GM19395 (cell line): ENCODE measurements at regions not wholly inside any gene's neighbourhood (a gene's known extent, or its start where the extent isn't known, plus 50 kb on each side); places are given as distances from the start of the nearest gene placed in this dataset.

Experiments used
- ATAC-seq: cut with Tn5 transposase; IDR thresholded peaks from one replicate; pipeline ENCODE4 v1.9.1; 2021; ENCODE audit warnings: mild to moderate bottlenecking, moderate library complexity; ENCODE audit not compliant: unreplicated experiment

DNA sequence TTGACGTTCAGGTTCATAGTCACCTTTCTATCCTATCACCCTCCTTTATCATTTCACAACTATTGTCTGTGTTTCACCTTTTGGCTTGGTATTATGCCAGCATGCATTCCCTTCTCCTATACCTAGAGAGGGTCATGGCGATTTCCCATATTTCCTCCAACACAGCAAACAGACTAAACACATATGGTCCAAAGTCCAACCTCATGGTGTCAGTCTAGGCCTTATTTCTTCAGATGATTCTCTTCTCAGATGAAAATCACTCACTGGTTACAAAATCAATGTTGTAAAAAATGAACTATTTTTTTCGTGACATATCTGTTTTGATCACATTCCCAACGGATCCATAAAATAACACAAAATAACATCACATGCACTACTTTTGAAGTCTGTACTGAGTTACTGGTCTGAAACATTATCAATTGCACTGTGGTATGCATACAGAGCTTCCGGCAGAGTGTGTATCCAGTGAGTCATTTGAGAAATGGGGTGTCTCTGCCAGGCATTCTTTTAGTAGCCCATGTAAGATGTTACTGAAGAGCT is 204.8 kb upstream of the GALNT5 start:
- ATAC-seq: no peak

DNA sequence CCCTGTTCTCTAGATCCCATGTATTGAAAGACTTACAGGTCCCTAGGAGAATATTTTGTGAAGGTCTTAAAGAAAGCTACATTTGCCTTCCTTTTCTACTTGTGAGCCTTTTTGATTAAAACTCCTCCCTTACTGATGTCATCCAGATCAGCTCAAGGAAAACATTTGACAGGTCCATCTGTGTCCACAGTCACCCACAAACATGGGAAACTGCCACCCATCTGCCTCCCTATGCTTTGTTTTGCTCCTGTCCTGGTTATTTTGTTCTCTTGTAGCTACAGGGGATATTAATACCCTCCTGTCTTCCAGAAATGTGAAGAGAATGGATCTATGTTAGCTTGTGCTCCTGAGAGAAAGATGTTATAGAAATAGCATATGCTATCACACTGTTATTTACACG is 203.6 kb upstream of the GALNT5 start:
- no peak for ATAC-seq

DNA sequence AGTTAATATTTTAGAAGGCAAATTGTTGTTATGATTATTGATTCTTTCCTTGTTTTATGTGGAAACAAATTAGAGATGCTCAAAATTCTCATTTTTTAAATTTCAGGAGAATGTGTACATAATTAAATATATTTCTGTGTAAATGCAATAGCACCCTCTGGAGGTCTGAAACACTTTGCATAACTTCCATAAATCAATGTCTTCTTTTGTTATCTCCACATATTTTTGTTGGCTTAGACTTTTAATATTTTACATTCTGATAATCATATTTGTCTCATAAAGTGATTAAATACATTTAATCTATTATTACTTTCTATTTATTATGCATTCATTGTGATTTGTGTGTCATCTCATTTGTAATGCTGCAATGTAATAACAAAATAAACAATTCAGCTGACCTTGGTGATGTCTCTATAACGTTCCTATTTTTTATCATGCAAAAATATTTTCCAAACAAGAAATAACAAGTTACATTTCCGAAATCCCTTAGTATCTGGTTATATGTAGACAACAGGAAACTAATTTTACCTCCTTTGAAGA is 201.8 kb upstream of the GALNT5 start:
- no peak for ATAC-seq

DNA sequence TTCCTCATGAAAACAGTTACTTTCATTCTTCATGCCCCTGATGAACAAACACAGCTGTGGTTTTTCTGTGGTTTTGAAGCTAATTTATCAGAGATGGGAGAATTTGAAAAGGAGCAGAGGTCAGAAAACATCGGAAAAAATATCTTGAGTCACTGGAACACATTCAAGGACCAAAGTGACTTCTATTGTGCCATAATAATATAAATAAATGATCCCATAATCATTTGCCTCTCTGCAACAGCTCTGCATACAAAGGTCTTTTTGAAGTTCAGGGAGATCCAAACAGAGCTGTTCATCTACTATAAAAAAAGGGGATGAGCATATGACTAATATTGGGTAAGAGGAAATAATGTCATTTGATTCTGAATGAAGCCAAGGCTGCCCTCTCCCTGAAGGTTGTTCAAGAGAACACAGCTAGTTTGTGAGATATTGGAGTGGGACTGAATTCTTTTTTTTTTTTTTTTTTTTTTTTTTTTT is 201.3 kb upstream of the GALNT5 start:
- no peak for ATAC-seq

DNA sequence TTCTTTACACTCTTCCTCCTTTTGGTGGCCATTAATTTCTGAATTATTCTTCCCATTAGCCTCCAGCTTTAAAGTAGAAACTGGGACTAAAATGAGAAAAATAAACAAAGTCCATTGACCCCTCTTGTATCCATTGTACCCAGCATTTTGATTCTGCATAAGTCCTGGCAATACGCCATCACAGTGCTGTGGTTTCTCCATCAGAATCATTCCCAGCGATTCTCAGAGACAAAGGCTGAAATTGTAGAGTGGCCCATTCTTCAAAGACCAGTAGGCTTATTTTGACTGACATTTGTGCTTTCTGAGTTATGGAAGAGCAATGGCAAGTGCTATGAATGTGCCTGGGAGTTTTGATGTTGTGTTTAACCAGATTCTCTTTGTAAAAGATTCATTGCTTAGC is 199.3 kb upstream of the GALNT5 start:
- no peak for ATAC-seq

DNA sequence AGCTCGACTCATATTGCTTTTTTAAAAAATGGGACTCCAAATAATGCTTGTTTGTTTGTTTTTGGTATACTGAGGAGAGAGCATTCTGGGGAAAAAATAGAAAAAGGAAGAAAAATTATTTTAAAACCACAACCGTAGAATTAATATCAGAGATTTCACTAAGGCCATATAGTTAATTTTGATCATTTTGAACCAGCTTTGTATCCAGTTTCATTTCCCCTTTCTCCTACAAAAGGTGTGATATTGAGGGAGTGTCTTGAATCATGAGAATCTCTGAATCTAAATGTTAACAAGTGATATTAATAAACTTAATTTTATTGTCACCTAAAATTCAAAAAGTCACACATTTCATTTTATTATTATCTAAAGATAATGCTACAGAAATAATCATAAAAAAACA is 198.5 kb upstream of the GALNT5 start:
- no peak for ATAC-seq

DNA sequence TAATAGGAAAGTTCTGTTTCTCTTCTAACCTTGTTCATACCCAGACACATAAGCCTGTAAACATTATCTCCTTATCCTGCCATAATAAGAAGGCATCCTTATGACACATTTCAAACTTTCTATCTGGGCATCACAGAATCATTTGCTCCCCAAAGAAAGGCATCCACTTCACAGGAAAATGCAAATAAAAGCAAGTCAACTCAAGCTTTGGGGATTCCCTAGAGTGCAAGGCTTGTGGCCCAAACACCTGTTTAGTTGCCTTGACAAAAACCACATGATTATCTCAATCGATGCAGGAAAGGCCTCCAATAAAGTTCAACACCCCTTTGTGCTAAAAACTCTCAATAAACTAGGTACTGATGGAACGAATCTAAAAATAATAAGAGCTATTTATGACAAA is 195.7 kb upstream of the GALNT5 start:
- peak; percentile 92 for ATAC-seq

DNA sequence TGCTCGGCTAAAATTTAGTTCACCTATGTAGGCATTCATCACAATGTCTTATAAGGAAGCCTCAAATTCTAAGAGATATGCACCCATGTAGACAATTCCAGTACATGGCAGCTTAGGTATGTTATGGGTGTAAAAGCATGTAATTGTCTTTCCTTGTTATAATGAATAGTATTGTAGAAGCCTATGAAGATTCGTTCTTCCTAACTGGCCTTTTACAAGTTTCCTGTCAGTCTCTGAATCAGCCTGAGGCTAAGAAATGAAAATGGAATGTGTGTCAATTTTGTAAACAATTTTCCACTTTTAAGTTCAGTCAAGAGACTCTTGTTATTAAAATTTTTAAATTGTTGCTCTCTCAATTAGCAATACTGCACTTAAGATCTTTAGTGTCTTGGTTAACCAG is 189.9 kb upstream of the GALNT5 start:
- ATAC-seq: no peak

DNA sequence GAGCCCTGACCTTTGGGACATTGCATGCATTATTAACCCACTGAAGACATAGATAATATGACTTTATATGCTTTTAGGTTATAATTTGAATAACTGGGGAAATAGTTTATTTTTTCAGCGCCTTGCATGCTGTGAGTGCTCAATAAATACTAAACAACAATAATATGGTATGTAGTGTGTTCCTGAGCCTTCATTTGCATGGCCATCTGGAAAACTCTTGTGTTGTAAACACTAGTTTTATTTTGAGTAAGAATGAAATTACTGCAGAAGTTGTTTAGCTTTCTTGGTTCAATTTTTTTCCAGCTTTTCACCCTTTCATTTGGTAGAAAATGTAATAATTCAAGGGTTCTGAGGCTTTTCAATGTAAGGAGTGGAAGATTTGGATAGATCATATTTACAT is 189.3 kb upstream of the GALNT5 start:
- ATAC-seq: no peak

DNA sequence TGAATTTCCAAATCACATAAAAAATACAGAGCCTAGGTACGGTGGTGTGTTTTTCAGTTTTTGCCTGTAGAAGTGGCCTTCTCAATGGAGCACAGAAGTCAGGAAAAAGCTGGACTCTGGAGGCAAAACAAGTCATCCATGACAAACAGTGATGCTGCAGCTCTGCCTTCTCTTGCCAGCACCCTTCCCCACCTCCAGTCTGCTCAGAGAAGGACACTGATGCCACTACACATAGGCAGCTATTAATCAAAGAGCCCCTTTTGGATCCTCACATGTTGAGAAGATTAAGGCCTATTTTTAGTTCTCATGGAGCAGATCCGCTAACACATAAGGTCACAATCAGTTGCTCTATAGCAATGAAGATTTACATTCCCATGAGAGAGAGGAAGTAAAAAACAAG is 181.6 kb upstream of the GALNT5 start:
- no peak for ATAC-seq

DNA sequence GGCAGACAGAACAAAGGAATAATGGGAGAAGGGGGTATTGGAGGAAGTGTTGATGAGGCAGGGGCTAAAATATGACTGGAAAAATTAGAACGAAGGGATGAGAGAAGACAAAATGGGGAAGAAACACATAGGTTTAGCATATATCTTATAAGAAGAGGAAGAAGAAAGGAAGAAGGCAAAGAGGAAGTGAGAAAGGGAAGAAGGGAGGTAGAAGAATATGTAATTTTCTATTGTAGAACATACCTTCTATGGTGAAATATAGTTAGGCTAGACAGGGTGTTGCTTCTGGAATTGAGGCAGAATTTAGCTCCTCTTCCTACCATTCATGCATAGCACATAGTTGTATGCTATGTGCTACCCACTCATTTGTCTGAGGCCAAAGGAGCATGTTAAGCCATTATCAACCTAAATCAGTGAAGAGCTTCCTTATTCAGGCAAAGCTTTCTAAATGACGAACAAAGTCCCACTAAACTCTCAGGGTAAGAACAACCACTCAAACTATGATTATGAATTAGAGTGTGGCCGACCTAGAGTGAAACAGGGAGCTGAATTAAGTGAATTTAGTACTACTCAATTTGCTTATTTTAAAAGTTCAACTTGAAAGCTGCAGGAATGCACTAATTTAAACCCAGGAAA is 180.9 kb upstream of the GALNT5 start:
- no peak for ATAC-seq

DNA sequence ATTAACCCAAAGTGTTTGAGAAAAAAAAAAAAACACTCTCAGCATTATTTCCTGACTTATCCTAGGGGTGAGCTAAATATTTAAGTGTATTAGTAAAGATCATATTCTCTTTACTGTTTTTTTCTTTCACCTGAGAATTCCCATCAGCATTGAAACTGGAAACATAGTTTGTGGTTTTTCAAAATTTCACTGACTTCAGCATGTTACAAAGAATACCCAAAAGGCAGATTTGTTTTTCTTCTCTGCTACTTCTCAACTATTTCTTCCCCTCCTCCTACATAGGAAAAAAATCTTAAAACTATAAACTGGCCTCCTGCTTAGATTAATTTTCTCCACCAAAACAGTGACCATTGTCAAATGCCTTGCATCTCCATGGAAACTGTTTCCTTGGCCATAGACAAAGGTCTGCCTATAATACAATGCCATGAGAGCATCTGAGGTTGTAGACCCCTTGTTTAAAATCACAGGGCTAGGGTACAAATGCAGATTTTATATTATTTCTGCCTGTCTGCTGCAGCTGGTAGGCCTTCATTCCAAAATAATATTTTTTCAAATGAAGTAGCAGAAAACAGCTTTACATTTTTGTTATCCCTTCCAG is 179.7 kb upstream of the GALNT5 start:
- no peak for ATAC-seq

DNA sequence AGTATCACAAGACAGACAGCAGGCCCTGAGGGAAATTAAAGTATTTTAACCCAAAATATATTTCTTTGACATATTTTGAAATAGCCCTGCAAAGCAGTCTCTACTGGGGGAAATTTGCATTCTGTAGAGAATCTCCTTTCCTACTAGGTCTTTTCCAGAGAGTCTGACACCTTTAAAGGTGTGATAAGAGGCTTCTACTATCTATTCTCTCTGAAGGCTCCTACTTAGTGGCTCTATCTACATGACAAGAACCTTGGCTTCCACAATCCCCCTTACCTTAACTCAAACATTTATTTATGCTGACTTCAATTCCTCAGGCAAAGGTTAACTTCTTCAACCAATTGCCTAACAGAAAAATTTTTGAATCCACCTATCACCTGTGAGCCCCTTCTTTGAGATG is 174.6 kb upstream of the GALNT5 start:
- ATAC-seq: no peak

DNA sequence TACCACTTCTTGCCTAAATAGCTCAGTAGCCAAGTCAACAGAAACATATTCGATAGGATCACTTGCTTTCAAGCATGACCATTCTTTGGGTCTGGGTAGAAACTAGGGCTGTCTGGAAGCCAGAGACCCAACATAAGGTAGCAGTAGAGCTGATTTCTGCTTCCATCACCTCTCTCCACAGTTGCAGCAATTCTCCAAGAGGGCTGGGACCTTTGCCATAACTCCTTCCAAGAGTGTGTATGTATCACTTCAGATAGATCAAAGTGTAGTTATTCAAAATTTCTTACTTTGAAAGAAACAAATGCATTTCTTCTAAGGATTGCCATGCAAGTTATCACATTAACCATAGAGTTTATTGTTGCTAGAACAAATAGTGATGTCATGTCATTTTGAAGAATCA is 172.0 kb upstream of the GALNT5 start:
- ATAC-seq: no peak

DNA sequence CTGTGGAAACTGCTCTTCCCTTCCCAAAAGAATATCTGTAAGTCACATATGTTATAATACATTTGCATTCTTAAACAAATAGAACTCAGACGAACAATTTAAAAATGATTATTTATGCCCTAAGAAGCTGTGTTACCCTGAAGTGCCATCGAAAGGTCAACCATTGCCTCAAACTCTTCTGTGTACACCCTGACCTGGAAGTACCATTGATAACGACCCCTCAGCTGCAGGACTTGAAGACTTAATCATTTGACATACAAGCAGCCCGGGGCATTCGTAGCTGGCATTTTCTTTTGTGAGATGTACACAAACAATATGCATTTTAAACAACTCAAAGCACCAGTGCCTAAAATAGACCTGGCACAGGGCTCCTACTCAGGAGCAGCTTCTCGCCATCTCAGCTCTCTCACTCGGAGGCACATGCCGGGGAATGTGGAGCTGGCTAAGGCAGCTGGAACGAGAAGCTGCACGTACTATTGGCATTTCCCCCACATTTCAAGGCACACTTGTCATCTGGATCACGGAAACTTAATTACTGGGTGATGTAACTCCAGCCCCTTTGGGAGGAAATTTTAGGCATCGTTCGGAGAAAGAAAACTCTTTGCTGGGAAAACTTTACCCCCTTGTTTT is 170.0 kb upstream of the GALNT5 start:
- ATAC-seq: no peak

DNA sequence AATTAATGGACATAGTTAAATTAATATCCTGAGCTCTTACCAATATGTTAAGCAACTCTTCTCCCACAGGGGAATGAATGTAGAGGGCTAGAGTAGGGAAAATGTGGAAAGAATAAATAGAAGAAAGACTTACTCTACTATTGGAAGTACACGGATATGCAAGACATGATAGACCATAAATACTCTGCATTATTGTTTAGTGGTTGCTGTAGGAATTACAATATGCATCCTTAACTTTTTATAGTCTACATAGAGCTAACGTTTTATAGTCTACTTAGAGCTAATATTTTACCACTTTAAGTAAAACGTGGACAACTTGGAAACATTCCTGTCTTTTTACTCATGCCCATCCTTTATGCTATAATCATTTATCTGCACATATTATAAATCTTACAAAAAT is 163.8 kb upstream of the GALNT5 start:
- ATAC-seq: no peak

DNA sequence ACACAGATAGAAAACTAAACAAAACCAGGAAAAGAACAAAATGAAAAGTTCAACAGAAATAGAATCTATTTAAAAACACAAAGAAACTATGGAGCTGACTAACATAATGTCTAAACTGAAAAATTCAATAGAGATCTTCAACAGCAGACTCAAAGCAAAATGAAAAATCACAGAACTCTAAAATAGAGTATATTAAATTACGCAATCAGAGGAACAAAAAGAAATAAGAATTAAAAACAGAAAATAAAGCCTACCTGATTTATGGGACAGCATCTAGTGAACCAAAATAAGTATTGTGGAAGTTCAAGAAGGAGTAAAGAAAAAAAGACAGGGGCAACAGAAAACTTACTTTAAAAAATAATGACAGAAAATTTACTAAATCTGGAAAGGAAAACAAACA is 152.1 kb upstream of the GALNT5 start:
- ATAC-seq: no peak

DNA sequence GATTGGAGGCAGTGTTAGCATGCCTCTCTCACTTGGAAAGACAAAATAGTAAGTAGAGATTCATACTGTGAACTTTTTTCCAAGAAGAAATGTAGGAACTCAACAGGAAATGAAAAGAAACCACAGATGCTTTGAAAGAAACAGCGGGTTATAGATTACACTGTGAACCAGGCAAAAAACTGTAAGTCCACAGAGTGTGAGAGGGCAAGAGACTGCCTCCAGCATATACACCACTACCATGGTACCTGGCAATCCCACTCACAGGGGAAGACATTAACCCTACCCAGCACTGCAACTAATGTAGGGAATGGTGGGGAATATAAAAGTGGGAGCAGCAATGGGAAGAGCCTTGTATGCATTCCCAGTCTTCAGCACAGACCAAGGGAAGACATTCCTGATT is 150.6 kb upstream of the GALNT5 start:
- no peak for ATAC-seq

DNA sequence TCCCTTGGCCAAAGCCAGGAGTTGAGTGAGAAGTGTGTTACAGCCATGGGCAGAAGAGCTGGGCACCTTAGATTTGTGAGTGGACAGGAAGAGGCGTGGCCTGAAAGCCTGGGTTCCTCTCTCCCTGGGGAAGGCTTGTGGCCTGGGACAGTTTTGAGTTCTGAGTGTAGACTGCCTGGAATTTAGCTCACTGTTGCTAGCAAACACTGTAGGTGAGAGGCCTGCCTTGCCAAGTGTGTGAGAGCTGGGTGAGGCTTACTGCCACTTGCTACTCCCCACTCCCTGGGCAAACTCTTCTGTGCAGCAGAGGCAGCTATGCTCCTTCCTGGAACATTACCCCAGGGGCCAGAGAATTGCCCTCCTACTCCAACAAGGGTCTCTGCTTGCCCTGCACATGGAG is 150.0 kb upstream of the GALNT5 start:
- no peak for ATAC-seq

DNA sequence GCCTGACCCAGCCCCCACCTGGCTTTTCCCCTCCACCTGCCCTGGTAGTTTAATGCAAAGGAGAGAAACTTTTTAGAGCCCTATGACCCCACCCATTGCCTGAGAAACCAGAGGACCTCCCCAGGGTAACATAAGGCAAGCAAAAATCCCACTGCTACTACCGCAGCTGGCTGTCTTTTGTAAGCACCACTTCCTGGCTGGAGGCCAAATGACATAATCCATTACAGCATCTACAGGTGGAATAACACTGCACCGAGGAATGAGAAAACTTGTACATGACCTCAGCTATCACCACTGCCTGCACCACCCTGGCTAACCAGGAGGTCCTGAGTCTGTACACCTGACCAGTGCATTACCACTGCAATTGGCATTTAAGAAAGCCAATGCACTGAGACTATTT is 149.6 kb upstream of the GALNT5 start:
- ATAC-seq: no peak

DNA sequence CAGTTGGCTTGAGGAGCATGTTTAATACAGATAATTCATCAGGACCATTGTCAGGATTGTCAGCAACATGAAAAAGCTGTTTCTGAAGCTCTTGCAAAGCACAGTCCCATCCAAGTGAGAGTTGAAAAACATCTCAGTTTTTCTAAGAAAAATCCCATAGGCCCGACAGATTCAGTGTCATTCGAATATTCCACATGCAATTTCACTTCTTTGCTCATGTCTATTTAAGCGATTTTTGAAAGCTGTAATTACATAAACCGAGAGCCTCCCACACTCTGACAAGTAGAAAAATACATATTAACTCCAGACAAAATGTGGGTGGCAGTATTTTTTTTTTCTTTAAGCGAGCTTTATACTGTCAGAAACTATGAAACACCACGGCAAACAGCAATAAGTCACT is 134.7 kb upstream of the GALNT5 start:
- no peak for ATAC-seq

DNA sequence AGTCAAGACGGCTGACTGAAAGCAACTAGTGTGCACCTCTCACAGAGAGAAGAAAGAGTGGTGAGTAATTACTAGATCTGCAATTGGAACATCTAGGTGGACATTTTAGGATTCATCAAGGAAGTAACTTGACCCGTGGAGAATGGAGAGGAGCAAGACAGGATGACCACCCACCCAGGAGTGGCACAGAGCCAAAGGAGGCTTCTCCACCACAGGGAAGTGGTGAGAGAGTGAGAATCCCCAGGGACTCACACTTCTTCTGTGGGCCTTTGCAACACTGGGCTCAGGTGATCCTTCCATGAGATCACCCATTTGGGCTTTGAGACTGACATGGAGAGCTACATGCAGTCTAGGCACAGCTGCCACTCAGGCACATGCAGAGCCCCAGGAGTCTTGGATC is 132.8 kb upstream of the GALNT5 start:
- no peak for ATAC-seq
